HG02981 (cell line): ENCODE measurements at regions not wholly inside any gene's neighbourhood (a gene's known extent, or its start where the extent isn't known, plus 50 kb on each side); places are given as distances from the start of the nearest gene placed in this dataset.
"Not testable (repeated sequence)": the region's sequence is repeated elsewhere in the genome, so short reads cannot be mapped to it uniquely, and the experiment has no call there.

ENCODE experiments used
- ATAC-seq: cut with Tn5 transposase; IDR thresholded peaks from one replicate; pipeline ENCODE4 v1.9.1; 2021; ENCODE audit warnings: mild to moderate bottlenecking, moderate library complexity; ENCODE audit not compliant: unreplicated experiment

DNA sequence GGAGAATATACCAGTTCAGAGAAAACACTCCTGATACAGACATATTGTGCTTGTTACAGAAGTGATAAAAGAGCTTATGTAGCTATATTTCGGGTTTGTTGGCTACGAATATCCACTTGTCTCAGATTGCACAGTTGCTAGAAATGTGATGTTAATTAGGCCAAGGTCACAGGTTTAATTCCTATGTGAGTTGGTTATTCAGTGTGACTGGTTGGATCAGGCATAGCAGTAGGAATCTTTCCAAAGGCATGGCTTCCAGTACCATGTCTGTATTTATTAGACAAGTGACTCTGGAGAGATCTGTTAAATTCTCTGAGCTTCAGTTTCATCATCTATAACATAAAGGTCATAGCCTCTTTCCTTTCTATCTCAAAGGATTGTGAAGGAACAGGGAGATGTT lies 152.7 kb upstream of the KITLG start:
- no peak for ATAC-seq

DNA sequence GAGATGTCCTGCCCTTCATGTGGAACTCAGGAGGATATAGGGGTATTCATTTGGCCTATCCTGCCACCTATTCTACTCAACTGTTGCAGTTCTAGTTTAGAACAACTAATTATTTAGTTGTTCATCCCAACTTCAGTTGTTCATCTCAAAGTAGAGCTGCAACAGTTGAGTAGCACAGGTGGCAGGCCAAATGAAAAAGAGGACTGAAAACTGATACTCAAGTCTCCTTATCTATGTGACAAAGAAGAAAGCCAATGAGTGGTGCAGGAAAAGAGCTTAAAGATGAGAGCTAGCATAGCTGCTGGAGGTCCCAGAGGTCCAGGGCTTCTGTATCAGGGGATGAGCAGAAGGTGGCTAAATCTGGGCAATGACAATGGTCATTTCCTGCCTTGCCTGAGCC lies 148.9 kb upstream of the KITLG start:
- ATAC-seq = no peak

DNA sequence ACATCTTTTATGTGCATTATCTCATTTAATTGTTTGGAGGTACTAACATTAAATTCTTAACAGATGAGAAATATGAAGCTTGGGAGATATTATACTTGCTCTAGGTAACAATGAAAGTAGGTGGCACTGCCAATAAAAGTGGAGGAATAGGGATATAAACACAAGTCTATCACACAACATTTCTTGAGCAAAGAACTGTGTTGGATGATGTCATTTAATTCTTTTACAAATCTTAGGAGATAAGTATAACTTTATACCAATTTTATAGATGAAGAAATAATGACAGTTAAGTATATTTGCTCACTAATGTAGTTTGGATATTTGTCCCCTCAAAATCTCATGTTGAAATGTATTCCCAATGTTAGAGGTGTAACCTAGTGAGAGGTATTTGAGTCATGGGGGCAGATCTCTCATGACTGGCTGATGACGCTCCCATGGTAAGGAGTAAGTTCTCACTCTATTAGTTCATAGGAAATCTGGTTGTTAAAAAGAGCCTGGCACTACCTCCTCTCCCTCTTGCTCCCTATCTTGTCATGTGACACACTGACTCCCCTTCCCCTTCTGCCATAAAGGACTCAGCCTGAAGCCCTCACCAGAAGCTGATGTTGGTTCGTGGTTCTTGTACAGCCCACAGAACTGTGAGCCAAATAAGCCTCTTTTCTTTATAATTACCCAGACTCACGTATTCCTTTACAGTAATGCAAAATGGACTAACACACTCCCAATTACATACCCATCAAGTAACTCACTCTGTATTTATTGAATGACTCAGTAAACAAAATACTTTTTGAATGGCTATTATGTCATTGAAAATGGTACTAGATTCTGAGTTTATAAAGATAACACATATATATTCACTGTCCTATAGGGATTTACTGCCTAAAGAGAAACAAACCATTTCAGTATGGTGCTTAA lies 146.8 kb upstream of the KITLG start:
- no peak for ATAC-seq

GRCh38 chr12:88725592-88726143 lies 145.4 kb upstream of the KITLG start:
- ATAC-seq = no peak

DNA sequence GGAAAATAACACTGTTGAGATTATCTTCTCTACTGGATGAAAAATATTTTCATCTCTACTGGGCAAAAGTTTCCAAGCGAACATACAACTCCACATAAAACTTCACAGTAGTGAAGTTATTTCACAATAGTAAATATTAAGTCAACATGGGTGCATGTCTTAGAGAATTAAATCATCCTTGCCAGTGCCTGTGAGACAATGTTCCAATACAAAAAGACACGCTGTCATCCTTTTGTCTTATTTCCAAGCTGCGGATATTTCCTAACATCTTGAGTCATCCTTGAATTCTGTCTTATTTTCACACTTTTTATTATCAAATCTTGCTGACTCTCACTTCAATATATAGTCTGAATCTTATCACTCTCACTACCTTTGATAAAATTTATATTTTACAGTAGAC lies 142.9 kb upstream of the KITLG start:
- no peak for ATAC-seq

DNA sequence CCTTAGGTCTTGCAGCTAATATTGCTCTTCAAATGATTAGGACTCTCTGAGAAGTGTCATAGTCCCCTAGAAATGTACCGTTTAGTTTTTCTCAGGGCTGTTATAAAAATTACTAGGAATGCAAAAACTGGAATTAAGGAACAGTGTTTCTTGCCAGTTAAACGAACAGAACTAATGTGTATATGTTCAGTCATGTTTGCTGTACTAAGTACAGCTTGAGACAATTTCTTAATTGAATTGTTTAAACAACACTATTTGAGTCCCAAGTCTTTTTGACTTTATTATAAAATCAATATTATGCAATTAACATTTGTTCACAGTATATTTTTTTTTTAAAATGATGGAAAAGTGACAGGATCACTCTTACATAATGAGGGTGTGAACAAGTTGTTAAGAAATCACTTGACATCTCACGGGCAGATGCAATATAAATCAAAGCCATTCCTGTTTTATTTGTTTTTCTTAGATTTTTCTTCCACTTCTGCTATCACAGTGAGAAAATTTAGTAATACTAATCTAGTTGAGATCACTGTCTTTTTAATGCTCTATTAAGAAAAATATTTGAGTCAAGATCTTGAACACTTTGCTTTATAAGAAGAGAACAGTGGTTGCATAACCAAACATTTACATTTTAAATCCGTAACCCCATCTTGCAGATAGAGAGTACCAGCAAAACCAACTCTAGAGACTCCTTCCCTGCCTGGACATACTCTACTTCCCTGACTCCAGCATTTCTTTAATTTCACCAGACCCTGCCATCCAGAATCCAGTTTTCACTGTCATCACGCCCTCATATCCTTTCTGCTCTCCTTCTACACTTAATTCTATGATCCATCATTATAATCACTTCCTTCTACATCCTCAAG lies 140.7 kb upstream of the KITLG start:
- no peak for ATAC-seq

- no peak for ATAC-seq
Measured at GRCh38 chr12:88720231-88720630, 140.0 kb upstream of the KITLG start.

DNA sequence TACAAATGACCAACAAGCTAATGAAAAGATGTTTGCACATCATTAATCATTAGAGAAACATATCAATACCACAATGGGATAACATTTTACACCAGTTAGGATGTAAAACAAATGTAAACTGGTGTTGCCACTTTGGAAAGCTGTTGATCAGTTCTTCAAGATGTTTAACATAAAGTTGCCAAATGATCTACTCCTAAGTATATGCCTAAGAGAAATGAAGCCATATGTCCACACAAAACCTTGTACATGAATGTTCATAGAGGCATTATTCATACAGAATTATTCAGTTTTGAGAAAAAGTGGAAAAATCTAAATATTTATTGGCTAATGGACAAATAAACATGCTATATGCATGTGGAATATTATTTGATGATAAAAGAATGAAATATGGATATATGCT lies 136.9 kb upstream of the KITLG start:
- no peak for ATAC-seq

DNA sequence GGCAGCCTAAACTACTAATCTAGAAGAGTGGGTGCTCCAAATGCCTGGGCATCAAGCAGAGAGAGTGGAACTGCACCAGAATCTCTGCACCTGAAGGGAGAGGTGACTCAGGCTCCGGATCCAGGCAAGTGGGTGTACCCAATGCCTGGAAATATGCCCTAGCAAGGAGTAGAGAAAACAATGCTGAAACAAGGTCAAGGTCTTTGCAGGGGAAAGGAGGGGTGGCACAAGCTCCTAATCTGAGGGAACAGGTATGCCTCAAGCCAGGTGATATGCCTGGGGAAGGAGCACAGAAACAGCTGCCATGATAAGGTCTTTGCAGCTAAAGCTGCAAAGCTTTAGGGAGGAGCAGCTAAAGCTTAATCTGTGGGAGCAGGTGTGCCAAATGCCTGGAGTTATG lies 136.0 kb upstream of the KITLG start:
- ATAC-seq = no peak

GRCh38 chr12:88715673-88716072 lies 135.4 kb upstream of the KITLG start:
- ATAC-seq = no peak

DNA sequence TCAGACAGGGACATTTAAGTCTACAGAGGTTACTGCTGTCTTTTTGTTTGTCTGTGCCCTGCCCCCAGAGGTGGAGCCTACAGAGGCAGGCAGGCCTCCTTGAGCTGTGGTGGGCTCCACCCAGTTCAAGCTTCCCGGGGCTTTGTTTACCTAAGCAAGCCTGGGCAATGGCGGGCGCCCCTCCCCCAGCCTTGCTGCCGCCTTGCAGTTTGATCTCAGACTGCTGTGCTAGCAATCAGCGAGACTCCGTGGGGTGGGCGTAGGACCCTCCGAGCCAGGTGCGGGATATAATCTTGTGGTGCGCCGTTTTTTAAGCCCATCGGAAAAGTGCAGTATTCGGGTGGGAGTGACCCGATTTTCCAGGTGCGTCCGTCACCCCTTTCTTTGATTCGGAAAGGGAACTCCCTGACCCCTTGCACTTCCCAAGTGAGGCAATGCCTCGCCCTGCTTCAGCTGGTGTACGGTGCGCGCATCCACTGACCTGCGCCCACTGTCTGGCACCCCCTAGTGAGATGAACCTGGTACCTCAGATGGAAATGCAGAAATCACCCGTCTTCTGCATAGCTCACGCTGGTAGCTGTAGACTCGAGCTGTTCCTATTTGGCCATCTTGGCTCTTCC lies 134.1 kb upstream of the KITLG start:
- ATAC-seq = not testable (repeated sequence)

DNA sequence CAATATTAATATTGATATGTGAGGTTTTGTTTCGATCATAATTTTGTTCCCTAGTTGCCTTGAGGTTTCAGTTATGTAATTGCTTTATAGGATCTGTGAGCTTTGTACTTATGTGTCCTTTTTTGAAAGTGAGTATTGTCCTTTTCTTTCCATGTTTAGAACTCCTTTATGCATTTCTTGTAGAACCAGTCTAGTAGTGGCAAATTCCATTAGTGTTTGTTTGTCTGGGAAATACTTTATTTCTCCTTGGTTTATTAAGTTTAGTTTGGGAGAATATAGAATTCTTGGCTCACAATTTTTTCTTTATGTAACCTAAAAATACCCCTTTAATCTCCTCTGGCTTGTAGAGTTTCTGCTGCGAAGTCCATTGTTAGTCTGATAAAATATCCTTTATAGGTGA lies 127.5 kb upstream of the KITLG start:
- ATAC-seq = no peak

DNA sequence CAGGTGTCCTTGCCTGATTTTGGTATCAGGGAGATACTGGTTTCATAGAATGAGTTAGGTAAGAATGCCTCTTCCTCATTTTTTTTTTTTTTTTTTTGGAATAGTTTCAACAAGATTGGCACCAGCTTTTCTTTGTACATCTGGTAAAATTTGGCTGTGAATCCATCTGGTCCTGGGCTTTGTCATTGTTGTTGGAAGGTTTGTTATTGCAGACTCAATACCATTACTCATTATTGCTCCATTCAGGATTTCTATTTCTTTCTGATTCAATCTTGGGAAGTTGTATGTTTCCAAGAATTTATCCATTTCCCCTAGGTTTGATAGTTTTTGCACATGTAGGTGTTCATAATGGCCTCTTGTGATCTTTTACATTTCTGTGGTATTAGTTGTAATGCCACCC lies 126.0 kb upstream of the KITLG start:
- no peak for ATAC-seq

GRCh38 chr12:88703790-88704189 lies 123.5 kb upstream of the KITLG start:
- no peak for ATAC-seq

- no peak for ATAC-seq
Measured at GRCh38 chr12:88698471-88698870, 118.2 kb upstream of the KITLG start.

GRCh38 chr12:88693837-88694445 lies 113.7 kb upstream of the KITLG start:
- no peak for ATAC-seq

- ATAC-seq = no peak
Measured at GRCh38 chr12:88691811-88692210, 111.5 kb upstream of the KITLG start.

- no peak for ATAC-seq
Measured at GRCh38 chr12:88684610-88685009, 104.3 kb upstream of the KITLG start.

DNA sequence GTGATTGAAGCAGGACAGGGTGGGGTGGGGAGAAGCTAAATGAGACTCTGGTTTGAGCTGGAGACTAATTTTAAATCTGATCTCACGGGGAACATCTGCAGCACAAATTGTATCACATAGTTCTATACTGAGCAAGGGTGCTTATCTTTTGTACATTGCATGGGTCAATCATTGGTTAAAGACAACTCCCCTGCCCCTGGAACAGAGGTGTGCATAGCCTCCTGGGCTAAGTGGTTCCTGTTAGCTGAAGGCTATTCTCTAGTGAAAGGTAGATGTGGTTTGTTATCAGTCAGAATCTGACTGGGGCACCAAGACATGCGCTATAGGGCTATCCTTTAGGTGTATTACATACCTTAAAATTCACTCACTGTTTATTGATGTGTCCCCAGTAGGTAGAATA lies 103.9 kb upstream of the KITLG start:
- no peak for ATAC-seq

DNA sequence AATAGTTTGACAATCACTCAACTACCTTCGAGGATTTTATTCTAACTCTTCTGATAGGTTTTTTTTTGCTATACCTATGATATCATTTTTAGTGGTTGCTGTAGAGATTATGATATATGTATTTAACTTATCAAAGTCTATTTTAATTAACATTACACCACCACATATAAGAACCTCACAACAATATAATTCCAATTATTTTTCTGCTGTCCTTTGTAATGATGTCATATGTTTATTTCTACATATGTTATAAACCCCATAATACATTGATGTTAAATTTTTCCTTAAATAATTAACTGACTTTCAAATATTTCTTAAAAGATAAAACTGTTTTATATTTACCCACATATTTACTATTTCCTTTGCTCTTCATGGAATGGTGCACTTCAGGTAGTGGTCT lies 103.4 kb upstream of the KITLG start:
- no peak for ATAC-seq

GRCh38 chr12:88681271-88681670 lies 101.0 kb upstream of the KITLG start:
- no peak for ATAC-seq
